ENCODE measurements at regions not wholly inside any gene's neighbourhood (a gene's known extent, or its start where the extent isn't known, plus 50 kb on each side); places are given as distances from the start of the nearest gene placed in this dataset.
"Not testable (repeated sequence)": the region's sequence is repeated elsewhere in the genome, so short reads cannot be mapped to it uniquely, and the experiment has no call there.

- DNase-seq: no peak
Observed at GRCh38 chr1:244302876-244303609, 148.7 kb downstream of the ADSS2 start.

GRCh38 chr1:244303610-244303969 lies 148.1 kb downstream of the ADSS2 start:
- DNase-seq: no peak

GRCh38 chr1:244304156-244304555 lies 147.6 kb downstream of the ADSS2 start:
- peak; percentile 27 for DNase-seq

GRCh38 chr1:244304656-244305055 lies 147.1 kb downstream of the ADSS2 start:
- no peak for DNase-seq

- DNase-seq: no peak
Observed at GRCh38 chr1:244305776-244306341, 145.8 kb downstream of the ADSS2 start.

GRCh38 chr1:244306544-244306943 lies 145.2 kb downstream of the ADSS2 start:
- no peak for DNase-seq

GRCh38 chr1:244309191-244309590 lies 142.5 kb downstream of the ADSS2 start:
- DNase-seq: not testable (repeated sequence)

- peak; percentile 51 for DNase-seq
Observed at GRCh38 chr1:244311784-244312532, 139.8 kb downstream of the ADSS2 start.

GRCh38 chr1:244313346-244313745 lies 138.4 kb downstream of the ADSS2 start:
- no peak for DNase-seq

- DNase-seq: no peak
Observed at GRCh38 chr1:244314921-244315559, 136.7 kb downstream of the ADSS2 start.

- DNase-seq: no peak
Observed at GRCh38 chr1:244315996-244316395, 135.7 kb downstream of the ADSS2 start.

- no peak for DNase-seq
Observed at GRCh38 chr1:244316407-244316806, 135.3 kb downstream of the ADSS2 start.

- no peak for DNase-seq
Observed at GRCh38 chr1:244316986-244317655, 134.6 kb downstream of the ADSS2 start.

GRCh38 chr1:244318078-244318477 lies 133.6 kb downstream of the ADSS2 start:
- no peak for DNase-seq

- no peak for DNase-seq
Observed at GRCh38 chr1:244318512-244318911, 133.2 kb downstream of the ADSS2 start.

- peak; percentile 29 for DNase-seq
Observed at GRCh38 chr1:244319283-244320132, 132.2 kb downstream of the ADSS2 start.

- DNase-seq: no peak
Observed at GRCh38 chr1:244322181-244322580, 129.5 kb downstream of the ADSS2 start.

- DNase-seq: no peak
Observed at GRCh38 chr1:244322791-244323521, 128.8 kb downstream of the ADSS2 start.

GRCh38 chr1:244324176-244324883 lies 127.4 kb downstream of the ADSS2 start:
- DNase-seq: no peak

GRCh38 chr1:244325056-244325758 lies 126.5 kb downstream of the ADSS2 start:
- no peak for DNase-seq

Data from femur (tissue), 1 donor.